ENCODE measurements at regions not wholly inside any gene's neighbourhood (a gene's known extent, or its start where the extent isn't known, plus 50 kb on each side); places are given as distances from the start of the nearest gene placed in this dataset.

DNA sequence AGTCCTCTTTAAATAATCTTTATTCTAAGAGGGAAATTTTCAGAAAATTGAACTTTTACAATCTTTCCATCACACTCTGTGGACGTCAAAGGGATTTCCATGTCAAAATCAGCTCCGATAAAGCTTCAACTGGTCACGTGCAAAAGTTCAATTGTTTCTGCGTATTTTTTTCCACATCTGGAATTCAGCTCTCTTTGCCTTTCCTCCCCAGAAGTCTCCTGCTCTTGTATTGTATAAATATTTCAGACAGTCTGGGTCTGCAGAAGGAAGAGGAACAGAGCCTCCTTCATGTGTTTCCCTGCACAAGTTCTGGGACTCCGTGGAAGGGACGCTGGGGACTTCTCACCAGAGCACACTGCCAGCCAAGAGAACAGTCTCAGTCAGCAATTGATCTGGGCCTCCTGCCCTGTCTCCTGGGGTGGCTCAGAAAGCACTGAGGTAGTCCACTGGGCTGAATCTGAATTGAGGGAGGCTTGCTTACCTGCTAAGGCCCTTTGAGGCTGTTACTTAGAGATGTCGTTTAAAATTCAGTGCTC is 251.5 kb downstream of the TFCP2L1 start:
- no peak for DNase-seq

DNA sequence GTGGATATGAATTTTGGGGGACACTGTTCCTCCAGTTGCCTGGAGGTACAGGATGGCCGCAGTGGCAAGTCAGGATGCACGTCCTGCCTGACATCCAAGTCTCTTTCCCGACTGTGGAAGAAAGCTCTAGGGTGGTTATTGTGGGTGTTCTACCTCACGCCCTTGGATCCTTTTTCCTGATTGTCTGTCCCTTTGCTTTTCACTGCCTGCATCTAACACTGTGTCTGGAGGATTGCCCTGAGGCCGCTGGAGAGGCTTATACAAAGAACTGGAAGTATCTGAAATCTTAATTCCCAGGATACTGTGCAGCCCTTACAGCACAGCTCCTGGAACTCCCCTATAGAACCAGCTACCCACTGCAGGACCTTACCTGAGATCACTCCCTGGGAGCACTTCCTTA is 250.5 kb downstream of the TFCP2L1 start:
- DNase-seq, result no peak

DNA sequence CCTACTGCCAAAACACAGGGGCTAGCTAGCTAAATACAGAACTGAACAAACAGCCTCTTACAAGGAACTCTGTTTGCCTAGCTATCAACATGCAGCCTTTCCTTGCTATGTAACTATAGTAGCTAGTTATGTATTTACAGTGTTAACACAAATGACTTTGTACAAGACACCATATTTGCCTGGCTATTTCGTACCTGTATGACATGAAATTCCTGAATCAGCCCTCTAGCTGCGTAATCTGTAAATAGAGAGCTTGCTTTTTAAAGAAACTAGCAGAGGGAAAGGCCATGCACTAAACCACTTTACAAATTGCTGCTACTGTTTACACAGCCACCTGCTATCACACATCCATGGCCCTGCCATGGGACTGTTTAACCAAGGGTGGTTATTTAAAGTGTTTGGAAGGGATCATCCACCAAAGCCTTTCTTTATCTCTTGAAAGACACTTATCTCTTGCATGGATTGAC is 248.7 kb downstream of the TFCP2L1 start:
- no peak for DNase-seq

DNA sequence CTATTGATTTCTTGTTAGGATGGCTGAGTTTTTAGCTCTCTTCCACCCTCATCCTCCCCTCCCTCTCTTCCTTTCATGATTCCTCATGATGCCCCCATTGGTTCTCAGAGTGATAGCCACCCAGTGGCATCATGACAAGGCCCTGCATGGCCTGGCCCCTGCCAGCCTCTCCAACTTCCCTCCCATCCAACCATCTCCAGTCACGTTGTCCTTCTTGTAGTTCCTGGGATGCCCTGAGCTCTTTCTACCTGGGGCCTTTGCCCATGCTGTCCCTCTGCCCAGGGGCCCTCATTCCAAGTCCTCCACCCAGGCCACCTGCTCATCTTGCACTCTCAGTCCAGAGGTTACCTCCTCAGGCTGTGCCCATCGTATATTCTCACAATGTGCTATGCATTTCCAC is 247.5 kb downstream of the TFCP2L1 start:
- no peak for DNase-seq

DNA sequence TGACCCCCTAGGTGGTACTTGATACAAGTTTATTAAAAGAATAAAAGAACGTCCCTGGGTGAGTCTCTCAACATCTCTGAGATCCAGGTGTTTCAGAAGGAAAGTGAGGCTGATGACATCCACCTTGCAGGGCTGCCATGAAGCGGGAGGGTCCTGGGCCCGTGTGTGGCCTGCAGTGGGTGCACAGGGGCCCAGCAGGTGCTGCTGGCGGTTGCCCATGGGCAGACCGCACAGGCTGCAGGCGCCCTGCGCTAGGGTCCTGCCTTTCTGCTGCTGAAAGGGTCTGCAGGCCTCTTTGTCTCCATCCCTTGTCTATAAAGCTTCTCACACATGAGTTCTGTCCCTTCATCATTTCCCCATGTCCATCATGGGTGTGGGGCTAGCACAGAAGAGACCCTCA is 247.0 kb downstream of the TFCP2L1 start:
- DNase-seq, result no peak

DNA sequence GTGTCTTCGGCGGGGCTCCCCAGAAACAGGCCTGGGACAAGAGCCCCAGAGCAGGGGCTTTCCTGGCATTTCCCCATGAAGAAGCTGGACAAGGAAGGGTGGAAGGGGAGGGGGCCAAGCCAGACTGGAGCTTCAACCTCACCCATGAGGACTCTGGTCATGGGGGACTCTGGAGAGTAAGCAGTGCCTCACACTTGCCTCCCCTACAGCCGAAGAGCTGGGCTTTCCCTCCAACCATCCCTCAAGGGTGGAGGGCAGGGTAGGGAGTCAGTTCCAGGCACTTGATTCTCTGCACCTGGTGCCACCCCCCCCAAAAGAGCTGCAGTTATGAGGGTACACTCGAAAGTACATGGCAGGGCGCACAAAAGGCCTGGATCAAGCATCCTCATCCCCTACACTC is 246.6 kb downstream of the TFCP2L1 start:
- no peak for DNase-seq

DNA sequence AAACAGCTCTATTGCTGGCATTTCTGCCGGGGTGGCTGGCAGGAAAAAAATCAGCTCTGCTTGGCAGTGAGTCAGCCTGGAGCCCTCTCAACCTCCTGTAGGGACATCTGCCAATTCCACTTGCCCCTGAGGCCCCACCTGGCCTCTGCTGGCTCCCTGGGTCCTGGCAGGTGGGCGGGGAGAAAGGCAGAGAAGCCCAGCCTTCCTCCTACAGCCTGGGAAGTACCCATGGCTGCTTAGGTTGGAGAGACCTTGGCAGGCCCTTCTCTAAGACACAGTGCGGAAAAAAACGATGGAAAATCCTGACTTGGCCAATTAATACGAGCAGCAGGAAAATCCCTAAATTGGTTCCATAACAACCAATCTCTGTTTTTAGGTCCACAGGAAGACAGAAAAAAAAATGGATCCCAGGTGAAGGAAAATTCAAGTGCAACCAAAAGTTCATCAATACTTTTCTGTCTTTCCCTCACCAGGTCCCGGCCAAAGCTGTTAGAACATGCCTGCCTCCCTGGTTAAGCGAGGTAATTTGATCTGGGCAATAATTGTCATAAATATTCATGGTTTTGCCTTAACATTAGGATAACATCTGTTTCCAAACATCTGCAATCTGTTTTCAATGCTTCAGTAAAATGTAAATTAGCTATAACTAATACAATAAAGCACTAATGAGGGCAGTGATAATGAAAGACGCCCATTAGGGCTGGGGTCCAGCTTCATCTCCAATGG is 245.9 kb downstream of the TFCP2L1 start:
- no peak for DNase-seq

DNA sequence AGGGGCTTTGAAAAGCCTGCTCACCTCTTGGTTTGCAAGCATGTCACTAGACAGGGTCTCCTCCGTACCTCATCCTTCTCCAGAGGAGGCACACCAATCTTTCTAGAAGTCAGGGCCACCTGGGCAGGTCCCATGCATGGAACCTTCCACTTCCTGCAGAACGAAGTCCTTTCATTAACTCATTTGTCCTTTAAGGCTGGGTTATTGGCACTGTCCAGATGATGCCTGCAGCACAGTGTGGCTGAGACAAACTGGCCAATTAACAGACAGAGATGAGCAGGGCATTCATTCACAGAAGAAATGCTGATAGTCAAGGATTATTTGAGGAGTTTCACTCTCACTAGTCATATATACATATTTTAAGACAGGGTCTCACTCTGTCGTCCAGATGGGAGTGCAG is 245.3 kb downstream of the TFCP2L1 start:
- no peak for DNase-seq

DNA sequence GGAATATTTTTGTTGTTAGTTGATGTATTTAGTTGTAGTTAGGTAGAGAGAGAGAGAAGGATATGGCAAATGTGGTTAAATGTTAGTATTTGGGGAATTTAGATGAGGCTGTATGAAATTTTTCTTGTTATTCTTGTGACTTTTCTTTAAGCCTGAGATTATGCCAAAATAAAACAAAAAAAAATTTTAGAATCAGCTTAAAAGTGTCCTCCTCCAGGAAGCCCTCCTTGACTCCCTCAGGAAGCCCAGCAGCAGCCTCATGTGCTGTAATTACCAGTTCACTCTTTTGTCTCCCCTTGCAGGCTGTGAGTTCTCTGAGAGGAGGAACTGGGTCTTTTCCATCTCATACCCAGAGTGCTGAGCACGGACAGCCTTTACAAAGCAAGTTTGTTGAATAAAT is 243.5 kb downstream of the TFCP2L1 start:
- DNase-seq, result no peak

DNA sequence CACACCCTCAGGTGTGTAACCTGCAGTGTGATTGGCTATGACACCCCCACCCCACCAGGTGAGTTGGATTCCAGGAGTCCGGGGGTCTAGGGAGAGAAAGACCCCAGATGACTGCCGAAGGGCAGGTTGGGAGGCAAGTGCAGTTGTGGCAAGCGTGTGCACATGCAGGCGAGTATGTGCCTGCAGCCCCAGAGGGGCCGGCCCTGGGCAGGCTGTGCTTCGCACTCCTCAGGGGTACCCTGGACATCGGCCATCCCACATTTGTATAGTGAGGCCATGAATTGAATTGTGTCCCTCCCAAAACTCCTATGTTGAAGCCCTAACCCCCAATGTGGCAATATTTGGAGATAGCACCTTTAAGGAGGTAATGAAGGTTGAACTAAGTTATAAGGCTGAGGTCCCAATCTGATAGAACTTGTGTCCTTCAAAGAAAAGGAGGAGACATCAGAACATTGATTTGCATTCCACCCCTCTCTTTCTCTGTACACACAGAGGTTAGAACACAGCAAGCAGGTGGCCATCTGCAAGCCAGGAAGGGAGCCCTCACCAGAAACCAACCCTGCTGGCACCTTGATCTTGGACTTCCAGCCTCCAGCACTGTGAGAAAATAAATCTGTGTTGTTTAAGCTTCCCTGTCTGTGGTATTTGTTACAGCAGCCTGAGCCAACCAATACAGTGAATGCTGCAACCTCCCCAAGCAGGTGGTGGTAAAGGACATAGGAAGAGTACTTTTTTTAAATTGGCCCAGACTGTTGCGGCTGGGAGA is 241.8 kb downstream of the TFCP2L1 start:
- no peak for DNase-seq

DNA sequence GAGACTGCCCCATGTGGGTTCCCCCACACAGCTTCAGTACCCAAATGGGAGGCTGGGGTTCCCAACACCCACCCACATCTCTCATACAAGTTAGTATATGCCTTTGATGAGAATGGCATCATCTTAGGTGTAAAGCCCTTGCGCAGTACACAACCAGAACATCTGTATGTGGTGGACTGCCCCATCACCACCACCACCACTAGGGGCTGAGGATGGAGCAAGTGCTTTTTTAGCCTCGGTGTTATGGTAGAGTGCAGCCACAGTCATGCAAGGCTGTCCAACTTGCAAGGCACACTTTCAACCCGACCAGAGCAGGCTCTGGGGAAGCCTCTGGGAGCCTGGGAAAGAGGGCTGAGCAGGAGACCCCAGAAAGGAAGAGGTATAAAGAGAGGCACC is 241.2 kb downstream of the TFCP2L1 start:
- DNase-seq, result no peak

DNA sequence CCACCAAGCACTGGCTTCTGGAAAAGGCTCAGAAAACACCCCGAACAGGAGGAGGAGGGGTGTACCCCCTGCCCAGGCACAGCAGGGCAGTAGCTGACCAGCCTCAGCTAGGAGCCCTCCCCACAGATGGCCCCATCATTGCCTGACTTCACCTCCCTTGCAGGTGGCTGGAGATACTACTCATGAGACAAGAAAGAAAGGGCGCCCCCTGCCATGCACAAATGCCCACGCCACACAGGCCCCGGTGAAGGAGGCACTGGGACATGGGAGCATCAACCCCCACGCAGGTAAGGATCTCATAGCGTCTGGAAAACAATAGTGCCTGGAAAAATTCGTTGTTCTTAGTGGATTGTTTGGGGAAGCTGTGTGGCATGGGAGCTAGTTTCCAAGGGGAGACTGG is 240.6 kb downstream of the TFCP2L1 start:
- no peak for DNase-seq

DNA sequence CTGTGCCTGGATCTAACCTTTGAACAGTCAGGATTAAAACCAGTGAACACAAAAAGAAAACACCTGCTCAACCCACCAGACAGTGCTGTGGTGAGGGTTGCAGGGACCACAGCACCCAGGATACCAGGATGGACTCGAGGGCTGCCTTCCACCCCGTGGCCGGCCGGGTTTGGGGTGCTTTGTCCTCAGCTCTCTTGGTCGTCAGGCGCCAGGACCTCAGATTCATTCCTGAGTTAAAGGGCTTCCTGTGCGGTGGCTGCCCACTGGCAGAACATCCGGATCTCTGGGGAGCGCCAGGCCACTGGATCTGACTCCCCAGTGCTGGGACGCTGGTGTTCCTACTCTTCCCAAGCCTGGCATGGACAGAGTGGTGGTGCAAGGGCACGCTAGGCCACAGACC is 239.8 kb downstream of the TFCP2L1 start:
- no peak for DNase-seq

DNA sequence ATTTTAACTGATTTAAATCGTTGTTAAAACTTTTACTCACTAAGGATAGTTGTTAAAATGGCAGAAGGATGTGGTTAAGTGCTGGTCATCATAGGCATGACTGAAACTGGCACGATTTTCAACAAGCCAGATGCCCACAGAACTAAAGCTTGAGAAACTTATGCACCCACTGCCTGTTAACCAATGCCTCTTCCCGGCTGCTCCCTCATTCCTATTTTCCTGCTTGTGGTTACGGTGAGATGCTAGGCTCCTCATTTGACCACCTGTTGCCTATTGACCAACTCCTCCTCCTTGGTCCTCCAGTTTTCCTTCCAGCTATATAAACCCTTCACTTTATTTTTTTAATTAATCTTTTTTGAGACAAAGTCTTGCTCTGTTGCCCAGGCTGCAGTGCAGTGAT is 238.7 kb downstream of the TFCP2L1 start:
- no peak for DNase-seq

DNA sequence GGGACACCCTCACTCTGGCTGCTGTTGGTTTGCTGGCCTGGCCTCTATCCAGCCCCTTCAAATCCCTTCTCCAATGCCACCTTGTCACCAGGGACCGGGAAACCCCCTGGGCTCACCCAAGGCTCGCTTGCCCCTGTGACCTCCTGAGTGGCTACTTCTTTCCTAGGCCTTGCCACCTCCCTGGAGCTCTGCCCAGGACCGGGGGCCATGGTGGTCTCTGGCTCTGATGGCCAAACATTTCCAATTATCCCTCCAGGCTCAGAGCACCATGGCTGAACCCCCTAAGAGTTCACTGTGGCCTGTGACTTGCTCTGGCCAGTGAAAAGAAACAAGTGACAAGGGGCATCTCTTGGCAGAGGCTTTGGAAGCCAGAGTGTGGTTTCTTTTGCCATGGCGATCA is 237.6 kb downstream of the TFCP2L1 start:
- no peak for DNase-seq

DNA sequence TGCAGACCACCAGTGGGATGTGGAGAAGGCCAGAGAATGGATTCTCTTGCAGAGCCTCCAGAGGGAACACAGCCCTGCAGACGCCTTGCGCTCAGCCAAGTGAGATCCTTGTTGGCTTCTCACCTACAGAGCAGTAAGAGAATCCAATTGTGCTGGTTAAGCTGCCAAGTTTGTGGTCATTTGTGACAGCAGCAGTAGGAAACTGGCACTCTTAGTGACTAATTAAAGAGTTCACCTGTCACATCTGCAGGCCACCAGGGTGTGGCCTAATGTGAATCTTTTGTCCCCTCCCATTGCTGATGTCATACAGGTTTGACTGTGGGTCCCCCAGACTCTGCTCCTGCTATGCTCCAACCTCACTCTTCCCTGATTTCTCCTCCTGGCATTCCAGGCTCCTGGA is 235.9 kb downstream of the TFCP2L1 start:
- DNase-seq, result no peak

DNA sequence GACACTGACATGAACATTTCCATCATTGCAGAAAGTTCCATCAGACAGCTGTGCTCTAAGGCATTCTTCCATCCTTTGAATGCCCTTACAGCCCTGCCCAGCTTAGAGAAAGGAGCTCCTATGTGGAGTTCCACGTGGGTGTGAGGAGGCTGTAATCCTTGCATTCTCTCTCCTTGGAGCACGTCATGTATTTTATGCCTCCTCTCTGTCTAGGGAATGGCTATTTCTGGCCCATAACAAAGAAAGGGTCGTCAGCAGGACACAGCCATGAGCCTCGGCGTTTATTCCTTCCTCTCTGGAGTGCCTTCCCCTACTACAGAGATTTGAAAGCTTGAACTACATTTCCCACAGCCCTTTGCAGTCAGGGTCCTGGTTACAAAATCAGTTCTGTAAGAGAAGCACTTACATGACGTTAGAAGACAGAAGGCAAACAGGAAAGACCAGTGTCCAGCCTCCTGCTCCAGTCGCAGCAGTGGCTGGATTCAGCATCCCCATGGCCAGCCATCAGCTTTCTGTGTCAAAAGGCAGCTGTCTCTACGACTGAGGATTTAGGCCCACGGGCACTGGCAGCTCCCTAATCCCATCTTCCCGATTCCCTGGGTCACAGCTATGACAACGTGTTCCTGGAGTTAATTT is 234.9 kb downstream of the TFCP2L1 start:
- DNase-seq, result no peak

DNA sequence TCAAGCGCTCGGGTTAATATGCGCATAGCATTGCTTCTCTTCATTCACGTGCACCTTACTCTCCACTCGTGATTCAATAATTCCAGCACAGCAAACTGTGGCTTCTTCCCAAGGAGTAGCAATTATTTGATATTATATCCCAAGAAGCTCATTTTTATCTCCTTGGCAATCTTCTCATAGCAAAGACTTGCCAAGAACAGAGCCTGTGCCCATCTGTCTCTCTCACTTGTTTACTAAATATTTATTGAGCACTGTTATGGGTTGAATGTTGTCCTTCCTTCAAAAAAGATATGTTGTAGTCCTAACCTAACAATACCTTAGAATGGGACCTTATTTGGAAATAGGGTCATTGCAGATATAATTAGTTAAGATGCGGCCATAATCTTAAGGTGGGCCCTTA is 233.7 kb downstream of the TFCP2L1 start:
- no peak for DNase-seq

DNA sequence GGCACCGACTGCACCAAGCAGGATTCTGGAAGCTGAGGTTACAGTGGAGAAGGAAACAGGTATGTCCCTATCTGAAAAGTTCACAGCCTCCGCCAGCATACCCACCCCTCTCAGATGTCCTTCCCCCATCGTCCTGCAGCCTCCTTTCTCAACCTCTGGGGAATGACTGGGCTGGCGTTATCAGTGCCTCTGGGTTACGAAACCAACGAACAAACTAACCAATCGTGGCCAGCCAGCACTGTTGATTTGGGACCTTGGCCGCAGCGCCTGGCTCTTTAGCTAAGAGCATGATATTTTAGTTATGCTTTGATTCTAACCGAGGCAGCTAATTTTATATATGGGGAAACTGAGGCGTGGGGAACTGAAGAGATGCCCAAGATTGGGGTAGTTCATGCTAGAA is 233.0 kb downstream of the TFCP2L1 start:
- DNase-seq, result no peak

DNA sequence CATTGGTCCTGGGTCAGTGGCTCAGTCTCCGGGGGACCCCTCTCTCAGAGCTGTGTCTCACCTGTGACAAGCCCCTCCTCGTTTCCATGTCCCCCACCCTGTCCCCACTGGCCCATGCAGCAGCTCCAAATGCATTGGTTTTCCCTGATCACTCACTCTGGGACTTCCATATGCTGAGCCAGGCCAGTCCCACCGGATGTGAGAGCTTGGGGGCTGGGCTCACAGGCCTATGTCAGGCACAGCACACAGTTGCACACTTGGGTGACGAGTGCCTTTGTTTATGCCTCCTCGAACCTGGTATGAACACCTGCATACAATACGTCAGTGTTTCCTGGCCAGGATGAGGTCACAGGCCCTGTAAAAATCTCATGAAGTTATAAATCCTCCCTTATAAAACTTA is 232.5 kb downstream of the TFCP2L1 start:
- no peak for DNase-seq

DNA sequence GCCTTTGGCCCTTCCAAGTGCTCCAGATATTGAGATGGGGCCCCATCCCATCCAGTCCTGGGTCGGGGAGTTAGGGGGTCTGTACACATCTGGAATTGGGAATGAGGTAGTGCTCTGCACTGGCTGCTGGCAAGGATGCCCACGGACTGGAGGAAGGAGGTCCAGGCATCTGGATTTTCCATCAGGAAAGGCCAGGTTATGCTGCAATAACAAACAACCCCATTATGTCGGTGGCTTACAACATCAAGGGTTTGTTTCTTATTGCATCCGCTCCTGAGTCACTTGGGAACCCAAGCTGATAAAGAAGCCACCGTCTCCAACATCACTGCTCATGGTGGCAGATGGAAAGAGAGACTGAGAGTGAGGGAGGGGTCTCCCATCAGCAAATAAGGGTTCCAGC is 229.9 kb downstream of the TFCP2L1 start:
- no peak for DNase-seq

DNA sequence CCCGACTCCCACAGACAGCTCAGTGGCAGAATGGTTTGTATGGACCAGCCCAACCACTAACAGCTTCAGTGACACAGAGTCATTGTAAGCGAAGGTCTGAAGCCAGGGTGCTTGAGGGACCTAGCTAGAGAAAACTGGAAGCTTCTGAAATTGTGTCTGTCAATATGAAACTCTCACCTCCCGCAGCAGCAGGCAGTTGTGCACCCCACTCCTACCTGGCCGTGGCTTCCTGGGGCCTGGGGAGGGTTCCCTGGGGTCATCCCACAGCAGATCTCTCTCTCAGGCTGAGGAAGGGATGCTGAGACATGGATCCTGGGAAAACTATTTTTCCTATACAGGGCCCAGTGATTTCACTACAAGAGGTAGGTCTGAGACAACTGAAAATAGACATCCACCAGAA is 229.5 kb downstream of the TFCP2L1 start:
- DNase-seq, result no peak

DNA sequence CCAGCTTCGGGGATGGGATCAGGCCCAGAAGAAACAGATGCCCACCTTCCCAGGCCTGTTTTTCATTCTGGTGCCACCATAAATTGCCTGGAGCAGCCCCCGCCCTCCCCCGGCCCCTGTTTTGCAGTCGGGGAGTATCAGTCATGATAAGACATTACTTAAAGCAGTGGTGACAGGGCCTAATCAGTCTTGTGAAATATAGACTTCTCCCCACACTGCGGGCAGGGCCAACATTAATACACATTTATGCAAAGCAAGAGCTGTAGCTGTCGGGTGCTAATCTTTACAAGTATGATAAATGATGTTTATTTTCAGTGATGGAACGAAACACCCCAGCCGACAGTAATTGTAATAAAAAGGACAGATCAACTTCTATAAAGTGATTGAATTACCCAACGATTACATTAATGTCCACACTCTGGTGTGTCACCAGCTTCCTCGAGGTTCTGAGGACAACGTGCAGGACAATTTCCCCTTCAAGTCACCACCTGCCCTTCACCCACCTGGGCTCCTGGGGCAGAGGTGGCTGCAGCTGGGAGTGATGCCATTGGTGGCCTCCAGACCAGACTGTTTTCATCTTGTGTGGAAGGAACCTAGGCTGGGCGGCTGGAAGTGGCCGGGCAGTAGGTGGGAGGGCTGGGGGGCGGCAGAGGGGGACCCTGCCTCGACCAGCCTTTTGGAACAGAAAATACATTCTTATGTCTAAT is 226.0 kb downstream of the TFCP2L1 start:
- no peak for DNase-seq

Measured in activated CD4-positive, alpha-beta T cell treated with anti-CD3 and anti-CD28 coated beads, Interleukin-2, amount 50 U/mL, for 1 hour (primary cell).